H1 (cell line): ENCODE measurements at regions not wholly inside any gene's neighbourhood (a gene's known extent, or its start where the extent isn't known, plus 50 kb on each side); places are given as distances from the start of the nearest gene placed in this dataset.

Experiments used
- CTCF ChIA-PET: fragments of 300-600 bp; sonication (Branson Sonifier 250); formaldehyde crosslinking; loops from one replicate; lab custom pipeline; 2021; ENCODE audit not compliant: partially characterized antibody; lab: Charles Lee
- POLR2A ChIA-PET: fragments of 300-600 bp; sonication (Branson Sonifier 250); formaldehyde crosslinking; loops from one replicate; lab custom pipeline; 2021; ENCODE audit warnings: inconsistent platforms; ENCODE audit not compliant: partially characterized antibody; lab: Charles Lee
- DNase-seq, 2 experiments: peaks; one replicate each; pipeline versions ENCODE4 v3.0.0 to v3.0.0-alpha.2; 2010 to 2022; ENCODE audit warnings: low spot score in 2 of 2, low read depth in 1 of 2, mixed read lengths in 1 of 2
- FAIRE-seq: peaks from 2 replicates; lab custom pipeline; 2011; peaks lifted over from hg19 to GRCh38; lab: Jason Lieb, UNC
- H2AFZ ChIP-seq: 2 replicates; pipeline ENCODE4 v1.8.1; 2012; ENCODE audit warnings: low read length, inconsistent platforms
- H2AK5ac ChIP-seq: 2 replicates; pipeline ENCODE4 v1.6.1; 2013; ENCODE audit warnings: low read depth, low read length
- H2BK120ac ChIP-seq: replicated peaks from 2 replicates; pipeline ENCODE3; 2013; ENCODE audit warnings: low read depth, low read length, inconsistent platforms
- H2BK12ac ChIP-seq: 2 replicates; pipeline ENCODE4 v1.6.1; 2013; ENCODE audit warnings: low read depth, low read length
- H2BK15ac ChIP-seq: 2 replicates; pipeline ENCODE4 v1.6.1; 2013; ENCODE audit warnings: low read length
- H2BK20ac ChIP-seq: 2 replicates; pipeline ENCODE4 v1.6.1; 2013; ENCODE audit warnings: low read length
- H2BK5ac ChIP-seq: 2 replicates; pipeline ENCODE4 v1.6.1; 2013; ENCODE audit warnings: low read depth, low read length
- H3K14ac ChIP-seq: 2 replicates; pipeline ENCODE4 v1.6.1; 2013; ENCODE audit warnings: inconsistent platforms; ENCODE audit not compliant: insufficient read length
- H3K18ac ChIP-seq: 2 replicates; pipeline ENCODE4 v1.6.1; 2013; ENCODE audit warnings: low read length; ENCODE audit errors: extremely low read depth
- H3K23ac ChIP-seq: 2 replicates; pipeline ENCODE4 v1.6.1; 2013; ENCODE audit warnings: inconsistent platforms; ENCODE audit not compliant: insufficient read length
- H3K23me2 ChIP-seq: 2 replicates; pipeline ENCODE4 v1.6.1; 2013; ENCODE audit warnings: low read depth, low read length
- H3K27ac ChIP-seq: 2 replicates; pipeline ENCODE4 v1.6.1; 2011; ENCODE audit warnings: low read depth, low read length, inconsistent platforms
- H3K27me3 ChIP-seq, 4 experiments: replicated peaks in 1 of 4; 1 replicate in 1 of 4; 2 replicates in 3 of 4; pipeline versions ENCODE4 v1.6.1 to v1.8.1; 2011 to 2013; ENCODE audit warnings: low read length in 3 of 4, mild to moderate bottlenecking in 3 of 4, inconsistent platforms in 2 of 4, mixed read lengths in 2 of 4, moderate library complexity in 1 of 4; ENCODE audit not compliant: control insufficient read depth in 3 of 4, insufficient read depth in 3 of 4; ENCODE audit errors: extremely low read depth in 1 of 4
- H3K36me3 ChIP-seq, 4 experiments: 2 replicates each; pipeline versions ENCODE4 v1.6.1 to v1.8.1; 2011 to 2013; ENCODE audit warnings: mild to moderate bottlenecking in 4 of 4, low read length in 3 of 4, moderate library complexity in 2 of 4, control low read depth in 1 of 4, inconsistent platforms in 1 of 4; ENCODE audit not compliant: insufficient read depth in 4 of 4, control insufficient read depth in 2 of 4
- H3K4ac ChIP-seq: replicated peaks from 2 replicates; pipeline ENCODE3; 2013; ENCODE audit warnings: low read length, low read depth, mixed read lengths, inconsistent platforms; ENCODE audit not compliant: insufficient read length
- H3K4me1 ChIP-seq, 4 experiments: replicated peaks in 1 of 4; 1 replicate in 1 of 4; 2 replicates in 3 of 4; pipeline versions ENCODE4 v1.6.1 to v1.8.1; 2011 to 2013; ENCODE audit warnings: low read length in 3 of 4, inconsistent platforms in 2 of 4, mixed read lengths in 1 of 4; ENCODE audit not compliant: insufficient read depth in 4 of 4, control insufficient read depth in 3 of 4
- H3K4me2 ChIP-seq, 2 experiments: 2 replicates each; pipeline versions ENCODE4 v1.6.1 to v1.8.1; 2011 to 2013; ENCODE audit warnings: low read depth in 2 of 2, low read length in 2 of 2, control low read depth in 1 of 2, inconsistent platforms in 1 of 2, mild to moderate bottlenecking in 1 of 2; ENCODE audit not compliant: insufficient read depth in 1 of 2
- H3K4me3 ChIP-seq, 4 experiments: fragments of 200-600, 300-600 bp in 1 of 4; sonication (generic), shearing (Covaris generic), sonication (Bioruptor Twin) in 1 of 4; 2 replicates each; pipeline versions ENCODE4 v1.5.1 to v1.8.1; 2011 to 2016; ENCODE audit warnings: low read length in 4 of 4, low read depth in 3 of 4, control low read depth in 2 of 4, inconsistent platforms in 2 of 4, mild to moderate bottlenecking in 2 of 4, mixed read lengths in 1 of 4, moderate library complexity in 1 of 4; ENCODE audit not compliant: insufficient read depth in 2 of 4; ENCODE audit errors: extremely low read depth in 1 of 4
- H3K56ac ChIP-seq: replicated peaks from 2 replicates; pipeline ENCODE3; 2013; ENCODE audit warnings: low read depth, mild to moderate bottlenecking, mixed read lengths, low read length, inconsistent platforms; ENCODE audit not compliant: insufficient read length
- H3K79me1 ChIP-seq: 2 replicates; pipeline ENCODE4 v1.6.1; 2013; ENCODE audit warnings: low read depth, low read length, control low read depth
- H3K79me2 ChIP-seq, 2 experiments: 2 replicates each; pipeline versions ENCODE4 v1.6.1 to v1.8.1; 2012 to 2013; ENCODE audit warnings: low read length in 2 of 2, mild to moderate bottlenecking in 2 of 2, inconsistent platforms in 1 of 2; ENCODE audit not compliant: insufficient read depth in 2 of 2, control insufficient read depth in 1 of 2
- H3K9ac ChIP-seq, 4 experiments: replicated peaks in 1 of 4; 1 replicate in 1 of 4; 2 replicates in 3 of 4; pipeline versions ENCODE4 v1.6.1 to v1.8.1; 2011 to 2013; ENCODE audit warnings: low read depth in 3 of 4, low read length in 3 of 4, control low read depth in 2 of 4, mild to moderate bottlenecking in 2 of 4, moderate library complexity in 2 of 4, inconsistent platforms in 1 of 4; ENCODE audit errors: extremely low read depth in 1 of 4
- H3K9me3 ChIP-seq, 2 experiments: 2 replicates each; pipeline versions ENCODE4 v1.6.1 to v1.8.1; 2012 to 2013; ENCODE audit warnings: mild to moderate bottlenecking in 2 of 2, moderate library complexity in 2 of 2, control low read depth in 1 of 2, inconsistent platforms in 1 of 2, low read depth in 1 of 2, low read length in 1 of 2, mixed read lengths in 1 of 2; ENCODE audit not compliant: insufficient read depth in 2 of 2
- H4K20me1 ChIP-seq, 2 experiments: replicated peaks in 1 of 2; 2 replicates each; pipeline versions ENCODE3 to v1.8.1; 2011 to 2013; ENCODE audit warnings: inconsistent platforms in 2 of 2, low read length in 2 of 2, mild to moderate bottlenecking in 1 of 2; ENCODE audit not compliant: insufficient read depth in 2 of 2, control insufficient read depth in 1 of 2
- H4K5ac ChIP-seq: 2 replicates; pipeline ENCODE4 v1.6.1; 2013; ENCODE audit warnings: low read length, low read depth, mixed read lengths, inconsistent platforms; ENCODE audit not compliant: insufficient read length
- H4K8ac ChIP-seq: 2 replicates; pipeline ENCODE4 v1.8.0; 2013; ENCODE audit warnings: mild to moderate bottlenecking, moderate library complexity, low read length, inconsistent platforms; ENCODE audit not compliant: insufficient read depth; ENCODE audit errors: extremely low read depth
- H4K91ac ChIP-seq: replicated peaks from 2 replicates; pipeline ENCODE3; 2013; ENCODE audit warnings: low read length, mixed read lengths, inconsistent platforms; ENCODE audit not compliant: insufficient read length
- CBX5 ChIP-seq: fragments of 300-800, 300-1000 bp; sonication (generic); IDR thresholded peaks from 2 replicates; pipeline ENCODE4 v1.7.1; 2016; ENCODE audit warnings: antibody characterized with exemption, low read length, low read depth
- CHD1 ChIP-seq: IDR thresholded peaks from 2 replicates; pipeline ENCODE4 v1.6.1; 2012; ENCODE audit warnings: low read depth, low read length, improper control_type of control experiment
- EGR1 ChIP-seq: IDR thresholded peaks from 2 replicates; pipeline ENCODE4 v1.6.1; 2011; ENCODE audit warnings: low read depth, low read length, borderline replicate concordance
- HDAC6 ChIP-seq: IDR thresholded peaks from one replicate; pipeline ENCODE4 v1.7.1; 2012; ENCODE audit warnings: low read depth, mild to moderate bottlenecking, inconsistent platforms, low read length, moderate library complexity
- JUND ChIP-seq: IDR thresholded peaks from 2 replicates; pipeline ENCODE4 v1.6.1; 2011; ENCODE audit warnings: mild to moderate bottlenecking, improper control_type of control experiment, low read length
- MAFK ChIP-seq: IDR thresholded peaks from 2 replicates; pipeline ENCODE4 v1.6.1; 2012; ENCODE audit warnings: low read depth, mild to moderate bottlenecking, improper control_type of control experiment, low read length
- NANOG ChIP-seq: IDR thresholded peaks from 2 replicates; pipeline ENCODE4 v1.6.1; 2011; ENCODE audit warnings: low read length, low read depth, mild to moderate bottlenecking, inconsistent platforms; ENCODE audit not compliant: insufficient read depth, poor library complexity, severe bottlenecking
- RNF2 ChIP-seq: fragments of 200-900, 300-1000 bp; sonication (generic); IDR thresholded peaks from 2 replicates; pipeline ENCODE4 v1.7.1; 2016; ENCODE audit warnings: borderline replicate concordance, low read depth, mild to moderate bottlenecking, antibody characterized with exemption, low read length; ENCODE audit not compliant: poor library complexity, severe bottlenecking; ENCODE audit errors: missing control alignments
- SIN3A ChIP-seq, 2 experiments: IDR thresholded peaks in 1 of 2; conservative IDR thresholded peaks in 1 of 2; 2 replicates each; pipeline ENCODE4 v1.6.1; 2011 to 2012; ENCODE audit warnings: low read length in 2 of 2, improper control_type of control experiment in 1 of 2, low read depth in 1 of 2, mild to moderate bottlenecking in 1 of 2
- SIX5 ChIP-seq: IDR thresholded peaks from 2 replicates; pipeline ENCODE4 v1.6.1; 2011; ENCODE audit warnings: mild to moderate bottlenecking, low read depth, low read length
- SP4 ChIP-seq: IDR thresholded peaks from 2 replicates; pipeline ENCODE4 v1.6.1; 2012; ENCODE audit warnings: low read length, inconsistent platforms
- TCF12 ChIP-seq: IDR thresholded peaks from 2 replicates; pipeline ENCODE4 v1.6.1; 2011; ENCODE audit warnings: low read depth, mild to moderate bottlenecking, low read length
- WGBS, 2 experiments: shearing (Covaris generic) in 1 of 2; methylation state at CpG; one replicate each; pipeline versions ENCODE4 v1.1.6 to v1.1.7; 2013 to 2015; ENCODE audit warnings: low lambda C conversion rate in 2 of 2, mixed read lengths in 2 of 2, inconsistent platforms in 1 of 2, low coverage in 1 of 2, missing lambda C conversion rate in 1 of 2; ENCODE audit not compliant: insufficient replicate concordance in 2 of 2, insufficient coverage in 1 of 2, insufficient read length in 1 of 2; ENCODE audit errors: extremely low coverage in 1 of 2, missing lambda C conversion rate in 1 of 2; 5-methylcytosine and 5-hydroxymethylcytosine counted together
- TF ChIP-seq, protein P1 (sequence below): IDR thresholded peaks from 2 replicates; pipeline ENCODE4 v1.6.1; 2011; ENCODE audit warnings: low read length, improper control_type of control experiment

DNA sequence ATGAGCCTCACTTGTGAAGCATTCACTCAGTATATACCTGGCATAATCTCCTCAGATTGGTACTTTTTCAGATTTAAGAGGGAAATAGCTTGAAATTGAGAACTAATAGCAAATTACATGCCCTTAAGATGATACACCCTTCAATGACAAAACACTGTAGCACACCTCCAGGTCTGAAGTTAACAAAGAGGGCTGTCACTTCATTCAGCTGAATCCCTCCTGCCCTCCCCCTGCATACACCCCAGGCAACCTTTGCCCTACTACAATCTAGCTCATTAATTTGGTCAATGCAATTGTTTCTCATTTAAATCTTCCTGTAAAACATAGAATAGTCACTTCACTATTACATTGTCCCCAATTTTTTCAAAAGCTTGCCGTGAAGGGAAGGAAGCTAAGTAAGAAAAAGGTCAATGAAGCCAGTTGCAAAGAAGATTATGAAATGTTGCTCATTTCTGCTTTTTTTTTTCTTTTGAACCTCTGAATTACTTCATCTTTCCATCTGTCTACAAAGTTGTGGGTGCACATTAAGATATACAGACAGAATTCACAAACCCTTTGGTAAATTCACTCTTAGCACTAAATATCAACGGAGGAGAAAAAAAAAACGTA lies 294.8 kb upstream of the PTGER4 start:
- Histone ChIP-seq H3K4ac (no peak overlapping the region), H2BK5ac (no peak overlapping the region), H2BK20ac (no peak overlapping the region), H3K23ac (no peak overlapping the region), H2AFZ (no peak overlapping the region), H3K27me3 (no peaks in the 10 kb centered on the region), H3K4me2 (no peak overlapping the region), H3K23me2 (no peaks in the 10 kb centered on the region), H2BK15ac (no peak overlapping the region), H2BK12ac (no peak overlapping the region), H4K20me1 (no peaks in the 10 kb centered on the region), H3K9me3 (no peaks in the 10 kb centered on the region), H4K5ac (no peak overlapping the region), H3K18ac (no peak overlapping the region), H4K91ac (no peak overlapping the region), H3K14ac (no peak overlapping the region), H3K4me3 (no peak overlapping the region), H4K8ac (no peak overlapping the region), H2BK120ac (no peak overlapping the region), H2AK5ac (no peak overlapping the region), H3K27ac (no peak overlapping the region), H3K9ac (no peak overlapping the region), H3K79me2 (no peaks in the 10 kb centered on the region), H3K79me1 (no peaks in the 10 kb centered on the region), H3K4me1 (peaks cover 0 to 6% (median 2%) of the 10 kb centered on the region in 4 experiments; a peak in 1 of 7 replicates), H3K36me3 (no peaks in the 10 kb centered on the region), H3K56ac (no peak overlapping the region)
- 84% methylated on average over 3 of the region's 3 CpGs; no CpG with 5 or more reads in 1 of the 2 experiments for WGBS, 2 experiments
- FAIRE-seq (no peak), DNase-seq (no peak)
- ChIA-PET CTCF (no interaction called here), POLR2A (no interaction called here)
- TF ChIP-seq TCF12 (no peak), CBX5 (no peak), CHD1 (no peak), HDAC6 (no peak), MAFK (no peak), EGR1 (no peak), JUND (no peak), SIX5 (no peak), NANOG (no peak), RNF2 (no peak), SIN3A (conservative IDR thresholded peaks at IDR 0.05 in 1 of 2, IDR thresholded peaks at IDR 0.05 in 1 of 2; ENCODE audit: low read depth in 1 of 2, low read length in 2 of 2) (no peak), SP4 (no peak)
- TF ChIP-seq, protein P1, sequence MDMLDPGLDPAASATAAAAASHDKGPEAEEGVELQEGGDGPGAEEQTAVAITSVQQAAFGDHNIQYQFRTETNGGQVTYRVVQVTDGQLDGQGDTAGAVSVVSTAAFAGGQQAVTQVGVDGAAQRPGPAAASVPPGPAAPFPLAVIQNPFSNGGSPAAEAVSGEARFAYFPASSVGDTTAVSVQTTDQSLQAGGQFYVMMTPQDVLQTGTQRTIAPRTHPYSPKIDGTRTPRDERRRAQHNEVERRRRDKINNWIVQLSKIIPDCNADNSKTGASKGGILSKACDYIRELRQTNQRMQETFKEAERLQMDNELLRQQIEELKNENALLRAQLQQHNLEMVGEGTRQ: no peak
